ENCODE measurements at regions not wholly inside any gene's neighbourhood (a gene's known extent, or its start where the extent isn't known, plus 50 kb on each side); places are given as distances from the start of the nearest gene placed in this dataset.

- no peak for TF ChIP-seq CTCF (conservative IDR thresholded peaks at IDR 0.05)
- no peak for TF ChIP-seq EZH2 (IDR thresholded peaks at IDR 0.05; ENCODE audit: low read depth)
These were observed 110.9 kb upstream of the TARS1 start for GRCh38 chr5:33329891-33330290.
